KMS-11 (cell line): ENCODE measurements at regions not wholly inside any gene's neighbourhood (a gene's known extent, or its start where the extent isn't known, plus 50 kb on each side); places are given as distances from the start of the nearest gene placed in this dataset.
"Not testable (repeated sequence)": the region's sequence is repeated elsewhere in the genome, so short reads cannot be mapped to it uniquely, and the experiment has no call there.

Experiments used
- H2AFZ ChIP-seq: fragments of 200-600 bp; sonication (generic); 2 replicates; pipeline ENCODE4 v1.6.1; 2016; ENCODE audit warnings: antibody characterized with exemption, mixed run types, low read depth
- H3K27ac ChIP-seq: fragments of 200-600 bp; sonication (generic); 2 replicates; pipeline ENCODE4 v1.6.1; 2016; ENCODE audit warnings: mild to moderate bottlenecking, mixed run types
- H3K27me3 ChIP-seq: fragments of 200-600 bp; sonication (generic); 2 replicates; pipeline ENCODE4 v1.6.1; 2017; ENCODE audit warnings: mild to moderate bottlenecking, low read depth, mixed run types, moderate library complexity; ENCODE audit not compliant: insufficient read depth
- H3K36me3 ChIP-seq: fragments of 200-600 bp; sonication (generic); 2 replicates; pipeline ENCODE4 v1.6.1; 2017; ENCODE audit warnings: mild to moderate bottlenecking, mixed run types; ENCODE audit not compliant: insufficient read depth
- H3K4me1 ChIP-seq: fragments of 200-600 bp; sonication (generic); 2 replicates; pipeline ENCODE4 v1.6.1; 2016; ENCODE audit warnings: mild to moderate bottlenecking, low read depth, mixed run types; ENCODE audit not compliant: poor library complexity, severe bottlenecking
- H3K4me2 ChIP-seq: fragments of 200-600 bp; sonication (generic); 2 replicates; pipeline ENCODE4 v1.7.0; 2016; ENCODE audit warnings: mild to moderate bottlenecking, mixed run types
- H3K4me3 ChIP-seq: fragments of 200-600 bp; sonication (generic); IDR thresholded peaks from 2 replicates; pipeline ENCODE4 v1.6.1; 2017; ENCODE audit warnings: low read depth, low read length, mixed read lengths; ENCODE audit not compliant: insufficient read depth
- H3K79me2 ChIP-seq: fragments of 200-600 bp; sonication (generic); 2 replicates; pipeline ENCODE4 v1.6.1; 2016; ENCODE audit warnings: low read depth, mixed run types; ENCODE audit not compliant: insufficient read depth
- H3K9ac ChIP-seq: fragments of 200-600 bp; sonication (generic); 2 replicates; pipeline ENCODE4 v1.6.1; 2016; ENCODE audit warnings: mild to moderate bottlenecking, mixed run types
- H4K20me1 ChIP-seq: fragments of 200-600 bp; sonication (generic); 2 replicates; pipeline ENCODE4 v1.6.1; 2016; ENCODE audit warnings: mild to moderate bottlenecking, mixed run types; ENCODE audit not compliant: insufficient read depth
- CTCF ChIP-seq: fragments of 200-600 bp; sonication (generic); conservative IDR thresholded peaks from 2 replicates; pipeline ENCODE4 v1.6.1; 2017; ENCODE audit warnings: low read depth, mild to moderate bottlenecking, antibody characterized with exemption, low read length, moderate library complexity, mixed read lengths

- Histone ChIP-seq H3K27ac (no peak overlapping the region), H4K20me1 (no peaks in the 10 kb centered on the region), H3K36me3 (no peaks in the 10 kb centered on the region), H3K4me2 (no peak overlapping the region), H3K9ac (no peak overlapping the region), H3K4me1 (no peaks in the 10 kb centered on the region), H2AFZ (no peak overlapping the region), H3K27me3 (no peaks in the 10 kb centered on the region), H3K79me2 (no peaks in the 10 kb centered on the region), H3K4me3 (no peak overlapping the region)
- TF ChIP-seq CTCF: no peak
Observed at GRCh38 chr12:24349051-24349799, 399.8 kb upstream of the SOX5 start.

GRCh38 chr12:24348180-24348579 is 398.7 kb upstream of the SOX5 start:
- H3K27me3 ChIP-seq, H3K4me1 ChIP-seq, H3K79me2 ChIP-seq, H3K27ac ChIP-seq, H3K36me3 ChIP-seq, H2AFZ ChIP-seq, H3K4me2 ChIP-seq, H3K4me3 ChIP-seq, H3K9ac ChIP-seq, H4K20me1 ChIP-seq: not testable (repeated sequence)

GRCh38 chr12:24328261-24328660 is 378.8 kb upstream of the SOX5 start:
- H3K27me3 ChIP-seq: no peaks in the 10 kb centered on the region
- no peak overlapping the region for H3K4me2 ChIP-seq
- no peaks in the 10 kb centered on the region for H3K4me1 ChIP-seq
- no peak overlapping the region for H3K9ac ChIP-seq
- H3K27ac ChIP-seq: no peak overlapping the region
- H3K79me2 ChIP-seq: no peaks in the 10 kb centered on the region
- H3K36me3 ChIP-seq: no peaks in the 10 kb centered on the region
- no peak for TF ChIP-seq CTCF
- H2AFZ ChIP-seq: no peak overlapping the region
- no peak overlapping the region for H3K4me3 ChIP-seq
- H4K20me1 ChIP-seq: no peaks in the 10 kb centered on the region

GRCh38 chr12:24325331-24325730 is 375.9 kb upstream of the SOX5 start:
- Histone ChIP-seq H3K27me3 (no peaks in the 10 kb centered on the region), H4K20me1 (no peaks in the 10 kb centered on the region), H3K4me1 (no peaks in the 10 kb centered on the region), H3K4me3 (no peak overlapping the region), H3K79me2 (no peaks in the 10 kb centered on the region), H3K9ac (no peak overlapping the region), H3K4me2 (no peak overlapping the region), H2AFZ (no peak overlapping the region), H3K36me3 (no peaks in the 10 kb centered on the region), H3K27ac (no peak overlapping the region)
- TF ChIP-seq CTCF: no peak

GRCh38 chr12:24307716-24308335 is 358.4 kb upstream of the SOX5 start:
- Histone ChIP-seq H3K27me3 (no peaks in the 10 kb centered on the region), H3K4me3 (no peak overlapping the region), H3K4me2 (no peak overlapping the region), H2AFZ (no peak overlapping the region), H3K36me3 (no peaks in the 10 kb centered on the region), H3K4me1 (no peaks in the 10 kb centered on the region), H3K9ac (no peak overlapping the region), H4K20me1 (no peaks in the 10 kb centered on the region), H3K27ac (no peak overlapping the region), H3K79me2 (no peaks in the 10 kb centered on the region)
- TF ChIP-seq CTCF: no peak
